ENCODE measurements at regions not wholly inside any gene's neighbourhood (a gene's known extent, or its start where the extent isn't known, plus 50 kb on each side); places are given as distances from the start of the nearest gene placed in this dataset.

GRCh38 chr3:182294696-182295095 is 498.6 kb upstream of the ATP11B start:
- no peak overlapping the region for H3K4me3 ChIP-seq (ENCODE audit: low read length)
- Mint-ChIP-seq H3K27ac (no peak overlapping the region), H3K4me1 (no peaks in the 10 kb centered on the region), H3K9me3 (peaks cover 3% of the 10 kb centered on the region in 2 donors), H3K4me3 (no peak overlapping the region), H3K27me3 (ENCODE audit: low read depth in 2 of 2) (no peaks in the 10 kb centered on the region), H3K36me3 (no peaks in the 10 kb centered on the region)
- ATAC-seq = no peak
- 74% methylated on average over 2 of the region's 2 CpGs for WGBS (ENCODE audit: insufficient coverage)
- H3K9me3 ChIP-seq (ENCODE audit: control insufficient read depth, insufficient read depth, low read length) = no peaks in the 10 kb centered on the region
- TF ChIP-seq, protein P1, sequence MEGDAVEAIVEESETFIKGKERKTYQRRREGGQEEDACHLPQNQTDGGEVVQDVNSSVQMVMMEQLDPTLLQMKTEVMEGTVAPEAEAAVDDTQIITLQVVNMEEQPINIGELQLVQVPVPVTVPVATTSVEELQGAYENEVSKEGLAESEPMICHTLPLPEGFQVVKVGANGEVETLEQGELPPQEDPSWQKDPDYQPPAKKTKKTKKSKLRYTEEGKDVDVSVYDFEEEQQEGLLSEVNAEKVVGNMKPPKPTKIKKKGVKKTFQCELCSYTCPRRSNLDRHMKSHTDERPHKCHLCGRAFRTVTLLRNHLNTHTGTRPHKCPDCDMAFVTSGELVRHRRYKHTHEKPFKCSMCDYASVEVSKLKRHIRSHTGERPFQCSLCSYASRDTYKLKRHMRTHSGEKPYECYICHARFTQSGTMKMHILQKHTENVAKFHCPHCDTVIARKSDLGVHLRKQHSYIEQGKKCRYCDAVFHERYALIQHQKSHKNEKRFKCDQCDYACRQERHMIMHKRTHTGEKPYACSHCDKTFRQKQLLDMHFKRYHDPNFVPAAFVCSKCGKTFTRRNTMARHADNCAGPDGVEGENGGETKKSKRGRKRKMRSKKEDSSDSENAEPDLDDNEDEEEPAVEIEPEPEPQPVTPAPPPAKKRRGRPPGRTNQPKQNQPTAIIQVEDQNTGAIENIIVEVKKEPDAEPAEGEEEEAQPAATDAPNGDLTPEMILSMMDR (IDR thresholded peaks at IDR 0.05) = no peak
- H3K27me3 ChIP-seq (ENCODE audit: control insufficient read depth, insufficient read depth, low read length) = no peaks in the 10 kb centered on the region
- DNase-seq = no peak
- H3K27ac ChIP-seq (ENCODE audit: low read length) = no peak overlapping the region
- no peaks in the 10 kb centered on the region for H3K4me1 ChIP-seq (ENCODE audit: control insufficient read depth, insufficient read depth, low read length)
- no peaks in the 10 kb centered on the region for H3K36me3 ChIP-seq (ENCODE audit: control insufficient read depth, insufficient read depth, low read length)
- intact Hi-C loops (cut with micrococcal nuclease) = no loop called here

DNA sequence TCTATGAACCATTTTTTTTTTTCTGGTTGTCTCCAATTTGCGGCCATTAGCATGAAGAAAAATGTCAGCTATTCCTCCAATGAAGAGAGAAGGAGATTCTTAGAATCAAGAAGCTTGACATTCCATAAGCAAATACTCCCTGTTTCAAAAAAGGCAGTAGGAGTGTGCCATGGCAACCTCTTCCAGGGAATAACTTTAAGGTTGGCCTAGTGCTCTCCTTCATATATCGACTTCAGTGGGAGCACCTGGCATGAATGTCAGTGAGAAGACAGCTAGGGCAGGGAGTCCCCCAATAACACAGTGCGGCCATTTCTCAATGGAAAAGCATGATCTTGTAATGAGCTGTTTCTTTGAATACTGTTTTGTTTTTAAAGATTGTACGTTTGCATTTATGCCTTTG is 493.0 kb upstream of the ATP11B start:
- intact Hi-C loops (cut with micrococcal nuclease) = no loop called here
- peaks cover 2 to 6% of the 10 kb centered on the region in 2 donors for H3K9me3 Mint-ChIP-seq
- no peak for ATAC-seq
- WGBS (ENCODE audit: insufficient coverage) = 85% methylated on average over 3 of the region's 4 CpGs
- Histone ChIP-seq H3K4me3 (ENCODE audit: low read length) (no peak overlapping the region), H3K36me3 (ENCODE audit: control insufficient read depth, insufficient read depth, low read length) (no peaks in the 10 kb centered on the region), H3K4me1 (ENCODE audit: control insufficient read depth, insufficient read depth, low read length) (no peaks in the 10 kb centered on the region), H3K27ac (ENCODE audit: low read length) (no peak overlapping the region), H3K27me3 (ENCODE audit: control insufficient read depth, insufficient read depth, low read length) (no peaks in the 10 kb centered on the region), H3K9me3 (ENCODE audit: control insufficient read depth, insufficient read depth, low read length) (no peaks in the 10 kb centered on the region)
- H3K4me1 Mint-ChIP-seq = no peaks in the 10 kb centered on the region
- DNase-seq = no peak
- H3K27me3 Mint-ChIP-seq (ENCODE audit: low read depth in 2 of 2) = no peaks in the 10 kb centered on the region
- no peaks in the 10 kb centered on the region for H3K36me3 Mint-ChIP-seq
- H3K27ac Mint-ChIP-seq = no peak overlapping the region
- TF ChIP-seq, protein P1 (IDR thresholded peaks at IDR 0.05) = no peak
- no peak overlapping the region for H3K4me3 Mint-ChIP-seq

- Mint-ChIP-seq H3K27ac (no peak overlapping the region), H3K27me3 (ENCODE audit: low read depth in 2 of 2) (no peaks in the 10 kb centered on the region), H3K4me1 (no peaks in the 10 kb centered on the region), H3K36me3 (no peaks in the 10 kb centered on the region), H3K4me3 (no peak overlapping the region), H3K9me3 (peaks cover 2 to 3% of the 10 kb centered on the region in 2 donors)
- no peak overlapping the region for H3K27ac ChIP-seq (ENCODE audit: low read length)
- 43% methylated on average over 1 of the region's 1 CpG for WGBS (ENCODE audit: insufficient coverage)
- DNase-seq (no peak), ATAC-seq (no peak)
- TF ChIP-seq, protein P1 (IDR thresholded peaks at IDR 0.05) = no peak
- H3K27me3 ChIP-seq (ENCODE audit: control insufficient read depth, insufficient read depth, low read length) = no peaks in the 10 kb centered on the region
- intact Hi-C loops (cut with micrococcal nuclease) = no loop called here
- no peaks in the 10 kb centered on the region for H3K9me3 ChIP-seq (ENCODE audit: control insufficient read depth, insufficient read depth, low read length)
- H3K4me1 ChIP-seq (ENCODE audit: control insufficient read depth, insufficient read depth, low read length) = no peaks in the 10 kb centered on the region
- H3K36me3 ChIP-seq (ENCODE audit: control insufficient read depth, insufficient read depth, low read length) = no peaks in the 10 kb centered on the region
- H3K4me3 ChIP-seq (ENCODE audit: low read length) = no peak overlapping the region
These were observed 490.1 kb upstream of the ATP11B start for GRCh38 chr3:182303169-182303568.

DNA sequence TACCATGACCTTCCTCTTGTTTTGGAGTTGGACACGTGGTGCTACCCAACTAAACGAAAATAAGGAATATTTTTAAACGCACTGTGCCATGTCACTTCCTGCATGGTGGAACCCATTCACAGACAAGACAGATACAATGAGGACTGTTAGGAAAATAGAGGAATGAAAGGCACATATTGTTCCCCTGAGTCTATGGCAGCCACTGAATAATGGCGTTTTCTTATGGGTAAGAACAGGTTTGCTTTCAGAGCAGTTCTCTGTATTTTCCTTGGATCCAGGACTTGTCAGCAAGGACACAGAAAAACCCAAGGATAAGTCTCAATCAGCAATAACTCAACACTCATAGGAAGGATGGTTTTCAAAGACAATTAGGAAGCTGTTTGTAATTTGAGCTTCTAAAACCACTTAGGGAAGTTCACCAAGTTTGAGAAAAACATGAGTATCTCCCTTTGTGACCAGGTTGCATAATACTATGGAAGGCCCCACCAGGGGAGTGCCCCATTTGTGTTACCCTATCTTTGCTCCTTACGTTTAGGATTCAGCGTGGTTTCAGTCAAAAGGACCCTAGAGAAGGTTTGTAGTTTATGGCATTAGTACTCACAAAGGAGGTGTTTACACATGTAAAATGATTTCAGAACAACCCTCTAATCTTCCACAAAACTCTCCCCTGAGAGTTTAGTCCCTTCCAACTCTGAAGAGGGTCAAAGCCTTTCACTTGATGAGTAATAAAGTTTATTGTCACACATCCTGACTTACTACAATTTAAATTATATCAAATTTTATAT is 487.2 kb upstream of the ATP11B start:
- Histone ChIP-seq H3K27ac (ENCODE audit: low read length) (no peak overlapping the region), H3K27me3 (ENCODE audit: control insufficient read depth, insufficient read depth, low read length) (no peaks in the 10 kb centered on the region), H3K4me3 (ENCODE audit: low read length) (no peak overlapping the region), H3K36me3 (ENCODE audit: control insufficient read depth, insufficient read depth, low read length) (no peaks in the 10 kb centered on the region), H3K9me3 (ENCODE audit: control insufficient read depth, insufficient read depth, low read length) (no peaks in the 10 kb centered on the region), H3K4me1 (ENCODE audit: control insufficient read depth, insufficient read depth, low read length) (no peaks in the 10 kb centered on the region)
- Mint-ChIP-seq H3K36me3 (no peaks in the 10 kb centered on the region), H3K27ac (no peak overlapping the region), H3K9me3 (peaks cover 0 to 4% of the 10 kb centered on the region in 2 donors), H3K4me3 (no peak overlapping the region), H3K27me3 (ENCODE audit: low read depth in 2 of 2) (no peaks in the 10 kb centered on the region), H3K4me1 (no peaks in the 10 kb centered on the region)
- 88% methylated on average over 6 of the region's 6 CpGs for WGBS (ENCODE audit: insufficient coverage)
- DNase-seq = no peak
- intact Hi-C loops (cut with micrococcal nuclease) = no loop called here
- TF ChIP-seq, protein P1 (IDR thresholded peaks at IDR 0.05) = no peak
- ATAC-seq = no peak
